Vagina (tissue), 2 donors: ENCODE measurements at regions not wholly inside any gene's neighbourhood (a gene's known extent, or its start where the extent isn't known, plus 50 kb on each side); places are given as distances from the start of the nearest gene placed in this dataset.

Experiments used
- CTCF ChIP-seq, 3 experiments: fragments of 450-650 bp in 2 of 3; fragments of 200-600 bp in 1 of 3; sonication (generic) in 1 of 3; IDR thresholded peaks; one replicate each; pipeline ENCODE4 v1.5.1; 2017 to 2019; ENCODE audit warnings: antibody characterized with exemption in 3 of 3, mild to moderate bottlenecking in 2 of 3, moderate library complexity in 2 of 3
- POLR2A ChIP-seq, 2 donors: fragments of 450-650 bp; IDR thresholded peaks; one replicate each; pipeline ENCODE4 v1.6.1; 2017; ENCODE audit warnings: antibody characterized with exemption in 2 of 2, mild to moderate bottlenecking in 2 of 2, moderate library complexity in 2 of 2
- POLR2AphosphoS5 ChIP-seq, 2 donors: sonication (generic); formaldehyde crosslinking; IDR thresholded peaks; one replicate each; pipeline ENCODE4 v1.9.0; 2017; ENCODE audit warnings: antibody characterized with exemption in 2 of 2, mild to moderate bottlenecking in 2 of 2, low read depth in 1 of 2; ENCODE audit not compliant: insufficient read depth in 1 of 2

DNA sequence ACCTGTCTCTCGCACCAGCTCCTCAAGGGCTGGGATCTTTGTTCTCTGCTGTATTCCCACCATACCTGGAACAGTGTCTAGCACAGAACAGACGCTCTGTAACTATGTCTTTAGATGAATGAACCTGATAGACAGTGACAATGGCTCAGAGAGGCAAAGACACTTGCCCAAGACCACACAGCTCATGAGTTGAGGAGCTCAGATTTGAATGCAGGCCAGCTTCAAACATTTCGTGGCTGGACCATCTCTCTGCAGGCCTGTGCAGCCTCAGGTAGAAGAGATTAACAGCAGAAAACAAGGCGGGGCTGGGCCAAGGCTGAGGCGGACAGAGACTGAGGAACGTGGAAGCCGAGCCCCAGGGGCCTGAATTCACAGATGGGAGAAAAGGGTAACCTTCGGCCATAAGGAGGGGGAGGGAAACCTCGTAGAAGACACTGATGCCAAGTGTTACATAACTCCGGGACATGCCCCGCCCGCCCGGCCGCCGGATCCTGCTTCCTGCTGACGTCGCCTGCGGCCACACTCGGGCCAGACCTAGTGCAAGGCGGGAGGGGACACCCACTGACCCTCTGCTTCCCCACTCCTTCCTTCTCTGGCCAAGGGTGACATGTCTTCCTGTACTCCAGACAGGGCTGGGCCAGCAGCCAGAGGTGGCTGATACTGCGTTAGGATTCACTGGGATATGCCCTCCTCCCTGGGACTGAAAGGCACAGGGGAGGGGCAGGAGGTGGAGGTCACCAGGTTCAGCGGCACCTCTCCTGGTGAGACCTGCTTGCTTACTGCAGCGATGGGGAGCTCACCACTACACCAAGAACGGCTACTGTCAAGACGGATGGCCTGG is 86.8 kb downstream of the RFLNA start:
- TF ChIP-seq CTCF (IDR thresholded peaks at IDR 0.05) = no peak
- TF ChIP-seq POLR2A (IDR thresholded peaks at IDR 0.05) = no peak
- peak; percentile 89 to 93 for TF ChIP-seq POLR2AphosphoS5 (IDR thresholded peaks at IDR 0.05; ENCODE audit: insufficient read depth in 1 of 2, low read depth in 1 of 2)
